Tibial artery (tissue), 4 donors: ENCODE measurements at regions not wholly inside any gene's neighbourhood (a gene's known extent, or its start where the extent isn't known, plus 50 kb on each side); places are given as distances from the start of the nearest gene placed in this dataset.

ENCODE experiments used
- DNase-seq, 2 donors: peaks; one replicate each; pipeline ENCODE4 v3.0.0-alpha.2; 2019
- H3K27ac ChIP-seq, 2 donors: fragments of 200-600 bp; sonication (generic) in 1 of 2; 1 replicate in 1 of 2; 2 replicates in 1 of 2; pipeline ENCODE4 v1.5.1; 2018 to 2019; ENCODE audit warnings: mild to moderate bottlenecking in 1 of 2
- H3K27me3 ChIP-seq, 2 donors: fragments of 200-600 bp; sonication (generic) in 1 of 2; one replicate each; pipeline versions ENCODE4 v1.5.1 to v1.6.0; 2016 to 2019
- H3K36me3 ChIP-seq, 3 donors: fragments of 200-600 bp; sonication (generic) in 2 of 3; one replicate each; pipeline ENCODE4 v1.5.1; 2016 to 2019; ENCODE audit warnings: mild to moderate bottlenecking in 2 of 3
- H3K4me1 ChIP-seq, 4 donors: fragments of 200-600 bp; sonication (generic) in 2 of 4; 1 replicate in 3 of 4; 2 replicates in 1 of 4; pipeline ENCODE4 v1.5.1; 2016 to 2019
- H3K4me3 ChIP-seq, 2 donors: fragments of 200-600 bp; sonication (generic) in 1 of 2; 1 replicate in 1 of 2; 2 replicates in 1 of 2; pipeline ENCODE4 v1.5.1; 2018 to 2019; ENCODE audit warnings: mild to moderate bottlenecking in 2 of 2
- H3K9me3 ChIP-seq, 3 donors: fragments of 200-600 bp; sonication (generic) in 1 of 3; one replicate each; pipeline ENCODE4 v1.5.1; 2016 to 2019
- CTCF ChIP-seq, 2 experiments: fragments of 200-600 bp in 1 of 2; fragments of 450-650 bp in 1 of 2; IDR thresholded peaks; one replicate each; pipeline ENCODE4 v1.5.1; 2017 to 2019; ENCODE audit warnings: antibody characterized with exemption in 2 of 2, mild to moderate bottlenecking in 1 of 2, moderate library complexity in 1 of 2
- intact Hi-C: fragments of 100-400 bp; cut with DNase I; formaldehyde crosslinking; loops from one replicate; pipeline ENCODE4 v1.15.0; 2023; ENCODE audit warnings: low total_unique reads

DNA sequence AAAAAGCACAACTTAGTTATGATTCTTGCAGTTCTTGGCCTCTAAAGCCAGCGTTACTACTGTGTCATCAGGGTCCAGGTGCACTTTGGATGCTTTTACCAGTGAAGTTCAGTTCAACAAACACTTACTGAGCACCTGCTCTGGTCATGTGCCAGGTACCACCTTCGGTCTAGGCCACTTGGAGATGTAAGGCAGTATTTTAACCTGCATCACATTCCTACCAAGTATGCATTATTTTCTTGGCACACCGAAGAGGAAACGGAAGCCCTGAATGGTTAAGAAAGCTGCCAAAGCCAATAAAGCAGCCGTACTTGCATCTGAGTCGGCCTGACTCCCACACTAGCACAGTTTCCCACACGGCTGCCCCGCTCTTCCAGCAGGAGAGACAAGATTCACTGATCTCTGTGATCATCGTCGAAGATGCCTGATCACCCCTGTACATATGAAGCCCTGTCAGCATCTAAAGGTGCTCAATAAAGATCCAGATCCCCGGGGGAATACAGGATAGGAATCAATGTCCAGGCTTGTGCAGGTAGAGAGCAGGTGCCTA is 427.1 kb downstream of the EIPR1 start:
- Histone ChIP-seq H3K36me3 (no peaks in the 10 kb centered on the region), H3K4me1 (no peaks in the 10 kb centered on the region), H3K27me3 (no peaks in the 10 kb centered on the region), H3K27ac (no peak overlapping the region), H3K9me3 (no peaks in the 10 kb centered on the region), H3K4me3 (no peak overlapping the region)
- DNase-seq: no peak
- intact Hi-C loops: no loop called here
- TF ChIP-seq CTCF (IDR thresholded peaks at IDR 0.05): no peak

DNA sequence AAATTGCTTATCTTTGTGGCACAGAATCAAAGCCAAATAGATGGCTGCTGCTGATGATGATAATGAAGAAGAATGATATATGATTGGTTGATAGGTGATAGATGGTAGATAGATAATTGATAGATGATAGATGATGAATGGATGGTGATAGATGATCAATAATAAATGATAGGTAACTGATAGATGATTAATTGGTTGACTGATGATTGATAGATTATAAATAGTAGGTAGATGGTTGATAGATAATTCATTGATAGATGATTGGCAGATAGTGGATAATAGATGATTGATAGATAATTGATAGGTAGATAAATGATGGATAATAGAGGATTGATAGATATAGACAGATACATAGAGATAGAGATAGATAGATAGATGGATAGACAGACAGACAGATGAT is 430.2 kb downstream of the EIPR1 start:
- intact Hi-C loops: no loop called here

GRCh38 chr2:2942906-2943305 is 434.7 kb downstream of the EIPR1 start:
- no peak for TF ChIP-seq CTCF (IDR thresholded peaks at IDR 0.05)
- peaks cover 0 to 4% (median 0%) of the 10 kb centered on the region in 3 donors for H3K9me3 ChIP-seq
- no peaks in the 10 kb centered on the region for H3K4me1 ChIP-seq
- no peaks in the 10 kb centered on the region for H3K36me3 ChIP-seq
- no peak overlapping the region for H3K4me3 ChIP-seq
- no peak overlapping the region for H3K27ac ChIP-seq
- H3K27me3 ChIP-seq: peaks cover 0 to 17% of the 10 kb centered on the region in 2 donors
- intact Hi-C loops: no loop called here
- DNase-seq: no peak

More for the DNA sequence above, 430.2 kb downstream of the EIPR1 start:
- no peak overlapping the region for H3K4me3 ChIP-seq
- peaks cover 0 to 4% (median 0%) of the 10 kb centered on the region in 3 donors for H3K9me3 ChIP-seq
- DNase-seq: no peak
- H3K27me3 ChIP-seq: no peaks in the 10 kb centered on the region
- H3K4me1 ChIP-seq: no peaks in the 10 kb centered on the region
- no peak overlapping the region for H3K27ac ChIP-seq
- no peaks in the 10 kb centered on the region for H3K36me3 ChIP-seq
- no peak for TF ChIP-seq CTCF (IDR thresholded peaks at IDR 0.05)

- peaks cover 0 to 4% (median 0%) of the 10 kb centered on the region in 3 donors for H3K9me3 ChIP-seq
- H3K4me1 ChIP-seq: no peaks in the 10 kb centered on the region
- intact Hi-C loops: no loop called here
- H3K36me3 ChIP-seq: no peaks in the 10 kb centered on the region
- no peak for TF ChIP-seq CTCF (IDR thresholded peaks at IDR 0.05)
- DNase-seq: no peak
- H3K4me3 ChIP-seq: no peak overlapping the region
- no peak overlapping the region for H3K27ac ChIP-seq
- H3K27me3 ChIP-seq: peaks cover 0 to 17% of the 10 kb centered on the region in 2 donors
Measured at GRCh38 chr2:2942225-2942624, 435.4 kb downstream of the EIPR1 start.

DNA sequence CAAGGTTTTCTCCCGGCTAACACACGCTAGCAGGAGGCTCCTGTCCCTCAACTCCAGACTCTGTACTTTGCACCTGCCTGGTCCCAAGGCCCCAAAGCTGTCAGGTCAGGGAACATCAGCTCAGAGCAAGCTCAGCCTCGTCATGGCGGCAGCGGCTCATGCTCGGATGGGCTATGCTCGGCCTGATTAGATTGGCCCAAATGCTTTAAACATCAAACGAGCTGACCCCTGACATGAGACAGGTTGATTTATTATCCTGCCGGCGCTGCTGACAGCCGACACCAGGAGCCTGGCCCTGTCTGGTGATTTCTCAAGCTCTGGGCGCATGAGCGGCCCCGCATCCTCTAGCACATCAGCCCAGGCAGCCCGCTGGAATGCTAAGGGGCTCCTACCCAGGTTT is 436.4 kb downstream of the EIPR1 start:
- Histone ChIP-seq H3K27ac (no peak overlapping the region), H3K4me1 (no peaks in the 10 kb centered on the region), H3K9me3 (peaks cover 0 to 4% (median 0%) of the 10 kb centered on the region in 3 donors), H3K36me3 (no peaks in the 10 kb centered on the region), H3K27me3 (peaks cover 0 to 17% of the 10 kb centered on the region in 2 donors), H3K4me3 (no peak overlapping the region)
- intact Hi-C loops: no loop called here
- DNase-seq: no peak
- TF ChIP-seq CTCF (IDR thresholded peaks at IDR 0.05): no peak

DNA sequence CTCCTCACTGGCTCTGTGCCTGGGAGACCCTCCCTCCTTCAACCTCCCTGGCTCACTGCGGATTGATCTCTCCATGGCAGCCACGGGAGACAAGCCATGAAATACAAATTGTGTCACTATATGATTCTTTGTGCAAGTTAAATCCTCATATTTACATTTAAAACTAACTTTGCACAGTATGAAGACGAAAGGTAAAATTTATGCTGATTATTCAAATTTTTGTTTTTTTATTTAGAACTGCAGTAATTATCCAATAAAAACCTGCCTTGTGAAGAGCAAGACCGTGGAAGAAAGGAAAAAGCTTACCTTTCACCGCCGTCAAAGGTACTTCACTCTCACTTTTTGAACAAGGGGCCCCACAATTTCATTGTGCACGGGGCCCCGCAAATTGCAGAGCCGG is 436.9 kb downstream of the EIPR1 start:
- Histone ChIP-seq H3K9me3 (peaks cover 0 to 4% (median 0%) of the 10 kb centered on the region in 3 donors), H3K4me1 (no peaks in the 10 kb centered on the region), H3K36me3 (no peaks in the 10 kb centered on the region), H3K27me3 (peaks cover 0 to 17% of the 10 kb centered on the region in 2 donors), H3K27ac (no peak overlapping the region), H3K4me3 (no peak overlapping the region)
- DNase-seq: no peak
- intact Hi-C loops: no loop called here
- no peak for TF ChIP-seq CTCF (IDR thresholded peaks at IDR 0.05)
